Body of pancreas (tissue), 4 donors: ENCODE measurements at regions not wholly inside any gene's neighbourhood (a gene's known extent, or its start where the extent isn't known, plus 50 kb on each side); places are given as distances from the start of the nearest gene placed in this dataset.

ENCODE experiments used
- CTCF ChIP-seq, 7 experiments: fragments of 450-650 bp in 4 of 7; fragments of 200-600 bp in 3 of 7; sonication (generic) in 3 of 7; IDR thresholded peaks; one replicate each; pipeline ENCODE4 v1.5.1; 2016 to 2019; ENCODE audit warnings: antibody characterized with exemption in 7 of 7
- POLR2A ChIP-seq, 3 donors: fragments of 450-650 bp; IDR thresholded peaks; one replicate each; pipeline ENCODE4 v1.6.1; 2016; ENCODE audit warnings: antibody characterized with exemption in 3 of 3, mild to moderate bottlenecking in 2 of 3

DNA sequence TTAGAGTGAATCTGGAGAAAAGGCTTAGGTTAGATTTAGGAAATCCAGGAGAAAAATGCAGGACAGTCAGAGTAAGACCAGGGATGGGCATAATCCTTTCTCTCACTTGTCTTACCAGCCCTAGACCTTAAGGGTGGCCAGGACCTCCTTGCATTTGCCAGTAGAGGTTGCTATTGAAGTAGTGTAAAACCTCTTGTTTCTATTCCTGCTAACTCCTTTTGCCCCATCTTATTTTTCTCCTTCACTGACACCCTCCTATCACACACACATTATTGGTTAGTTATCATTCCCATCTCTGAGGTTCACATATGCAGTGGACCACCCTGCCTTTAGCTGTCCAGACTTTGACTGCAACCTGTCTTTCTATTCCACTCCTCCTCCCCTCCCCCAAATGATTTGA is 75.0 kb upstream of the MACF1 start:
- TF ChIP-seq CTCF (IDR thresholded peaks at IDR 0.05): peak in 1 of 7 experiments; percentile 10
- no peak for TF ChIP-seq POLR2A (IDR thresholded peaks at IDR 0.05)
